Adipocyte (in vitro differentiated cells): ENCODE measurements at regions not wholly inside any gene's neighbourhood (a gene's known extent, or its start where the extent isn't known, plus 50 kb on each side); places are given as distances from the start of the nearest gene placed in this dataset.
"Not testable (repeated sequence)": the region's sequence is repeated elsewhere in the genome, so short reads cannot be mapped to it uniquely, and the experiment has no call there.

Source experiments
- DNase-seq: peaks from one replicate; pipeline ENCODE4 v3.0.0-alpha.2; 2015; ENCODE audit warnings: low read depth
- H3K27me3 ChIP-seq: replicated peaks from 2 replicates; pipeline ENCODE4 v1.7.0; 2013; ENCODE audit warnings: mild to moderate bottlenecking, low read length, moderate library complexity; ENCODE audit not compliant: control insufficient read depth, insufficient read depth
- H3K36me3 ChIP-seq: 2 replicates; pipeline ENCODE4 v1.7.0; 2013; ENCODE audit warnings: low read length, mild to moderate bottlenecking, moderate library complexity; ENCODE audit not compliant: control insufficient read depth, insufficient read depth, severe bottlenecking
- H3K4me1 ChIP-seq: 2 replicates; pipeline ENCODE4 v1.7.0; 2013; ENCODE audit warnings: mild to moderate bottlenecking, low read length, moderate library complexity; ENCODE audit not compliant: control insufficient read depth, insufficient read depth
- H3K4me3 ChIP-seq: 2 replicates; pipeline ENCODE4 v1.7.0; 2013; ENCODE audit warnings: mild to moderate bottlenecking, low read length, moderate library complexity
- H3K9ac ChIP-seq: 2 replicates; pipeline ENCODE4 v1.7.0; 2013; ENCODE audit warnings: mild to moderate bottlenecking, low read length, moderate library complexity
- H3K9me3 ChIP-seq: 2 replicates; pipeline ENCODE4 v1.7.0; 2013; ENCODE audit warnings: mild to moderate bottlenecking, low read length, moderate library complexity; ENCODE audit not compliant: control insufficient read depth

GRCh38 chr7:150113301-150113700 is 209.9 kb upstream of the LRRC61 start:
- H3K27me3 ChIP-seq, H3K4me1 ChIP-seq, DNase-seq, H3K9me3 ChIP-seq, H3K36me3 ChIP-seq, H3K4me3 ChIP-seq, H3K9ac ChIP-seq: not testable (repeated sequence)

DNA sequence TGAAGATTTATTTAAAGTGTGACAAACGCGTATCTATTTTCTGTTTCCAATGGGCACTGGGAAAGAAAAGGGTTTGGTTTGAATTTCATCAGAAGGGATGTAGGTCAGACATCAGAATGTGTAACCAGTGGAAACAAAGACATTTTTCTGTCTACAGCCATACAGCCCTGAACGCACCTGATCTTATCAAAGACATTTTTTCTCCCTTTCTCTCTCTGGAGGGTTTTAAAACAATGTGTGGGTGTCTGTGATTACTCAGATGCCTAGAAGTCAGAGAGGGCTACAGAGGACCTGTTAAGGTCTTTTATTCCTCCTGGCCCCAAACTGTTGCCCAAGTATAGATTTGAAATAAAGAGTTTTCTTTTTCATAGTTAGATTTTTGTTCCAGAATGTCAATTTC is 208.6 kb upstream of the LRRC61 start:
- not testable (repeated sequence) for H3K36me3 ChIP-seq, H3K4me1 ChIP-seq, DNase-seq, H3K9me3 ChIP-seq, H3K9ac ChIP-seq, H3K27me3 ChIP-seq, H3K4me3 ChIP-seq

- H3K27me3 ChIP-seq, H3K4me1 ChIP-seq, H3K4me3 ChIP-seq, H3K36me3 ChIP-seq, H3K9ac ChIP-seq, H3K9me3 ChIP-seq, DNase-seq: not testable (repeated sequence)
Observed at GRCh38 chr7:150119966-150120365, 203.2 kb upstream of the LRRC61 start.

DNA sequence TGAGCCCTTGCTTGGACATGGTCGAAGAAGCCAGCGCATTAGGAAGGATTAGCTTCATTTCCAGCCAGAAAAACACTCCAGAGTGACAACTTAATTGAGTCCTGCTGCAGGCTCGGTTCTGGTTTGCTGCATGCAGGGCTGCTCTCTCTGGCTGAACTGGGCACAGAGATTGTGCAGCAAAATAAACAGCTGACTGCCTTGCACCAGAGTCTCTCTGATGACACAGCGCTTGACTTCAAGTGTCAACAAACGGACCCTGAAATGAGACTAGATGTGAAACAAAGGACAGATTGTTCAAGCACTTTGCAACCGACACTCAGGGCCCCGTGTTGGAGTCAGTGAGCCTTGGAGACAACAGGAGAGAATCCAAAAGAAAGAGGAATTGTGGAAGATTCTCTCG is 197.3 kb upstream of the LRRC61 start:
- H3K9ac ChIP-seq, H3K36me3 ChIP-seq, DNase-seq, H3K27me3 ChIP-seq, H3K4me3 ChIP-seq, H3K4me1 ChIP-seq, H3K9me3 ChIP-seq: not testable (repeated sequence)

DNA sequence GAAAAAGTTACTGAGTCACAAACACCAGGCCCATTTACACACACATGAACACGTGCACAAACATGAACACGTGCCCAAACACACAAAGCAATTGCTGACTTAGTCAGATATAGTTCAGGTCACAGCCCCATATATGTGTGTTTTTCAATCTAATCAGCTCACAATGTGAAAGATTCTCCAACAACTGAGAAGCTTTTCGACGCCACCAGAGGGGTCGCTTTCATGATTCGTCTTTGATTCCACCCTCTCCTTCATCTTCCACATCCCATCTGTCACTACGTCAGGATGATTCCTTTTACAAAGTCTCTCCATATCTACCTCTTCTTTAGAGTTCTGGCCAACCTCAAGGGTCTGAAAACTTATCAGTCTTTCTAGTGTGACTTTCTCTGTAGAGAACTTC is 188.7 kb upstream of the LRRC61 start:
- not testable (repeated sequence) for H3K4me3 ChIP-seq, H3K36me3 ChIP-seq, DNase-seq, H3K9me3 ChIP-seq, H3K9ac ChIP-seq, H3K4me1 ChIP-seq, H3K27me3 ChIP-seq

DNA sequence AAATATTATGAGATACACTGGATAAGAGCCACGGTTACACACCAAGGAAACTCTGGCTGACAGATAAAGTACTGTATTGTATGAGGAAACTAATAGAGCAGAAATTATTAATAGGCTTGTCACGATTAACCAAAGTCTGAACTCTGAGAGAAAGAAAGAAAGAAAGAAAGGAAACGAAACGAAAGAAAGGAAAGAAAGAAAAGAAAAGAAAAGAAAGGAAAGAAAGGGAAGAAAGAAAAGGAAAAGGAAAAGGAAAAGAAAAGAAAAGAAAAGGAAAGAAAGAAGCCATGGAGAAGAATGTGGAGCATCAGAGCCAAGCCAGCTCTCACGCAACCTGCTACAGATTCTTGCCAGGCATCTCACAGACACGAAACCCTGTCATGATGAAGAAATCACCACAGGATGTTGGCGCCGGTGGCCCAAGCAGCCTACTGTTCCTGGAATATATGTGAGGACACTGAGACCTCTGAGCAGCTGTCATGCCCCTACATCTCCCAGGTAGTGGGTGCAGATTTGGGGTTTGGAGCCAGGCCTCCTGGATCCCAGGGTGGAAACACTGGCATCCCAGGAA is 187.4 kb upstream of the LRRC61 start:
- H3K9me3 ChIP-seq, DNase-seq, H3K9ac ChIP-seq, H3K4me3 ChIP-seq, H3K27me3 ChIP-seq, H3K4me1 ChIP-seq, H3K36me3 ChIP-seq: not testable (repeated sequence)

GRCh38 chr7:150139840-150140239 is 183.3 kb upstream of the LRRC61 start:
- not testable (repeated sequence) for H3K4me3 ChIP-seq, H3K36me3 ChIP-seq, H3K27me3 ChIP-seq, H3K9ac ChIP-seq, H3K4me1 ChIP-seq, H3K9me3 ChIP-seq, DNase-seq

DNA sequence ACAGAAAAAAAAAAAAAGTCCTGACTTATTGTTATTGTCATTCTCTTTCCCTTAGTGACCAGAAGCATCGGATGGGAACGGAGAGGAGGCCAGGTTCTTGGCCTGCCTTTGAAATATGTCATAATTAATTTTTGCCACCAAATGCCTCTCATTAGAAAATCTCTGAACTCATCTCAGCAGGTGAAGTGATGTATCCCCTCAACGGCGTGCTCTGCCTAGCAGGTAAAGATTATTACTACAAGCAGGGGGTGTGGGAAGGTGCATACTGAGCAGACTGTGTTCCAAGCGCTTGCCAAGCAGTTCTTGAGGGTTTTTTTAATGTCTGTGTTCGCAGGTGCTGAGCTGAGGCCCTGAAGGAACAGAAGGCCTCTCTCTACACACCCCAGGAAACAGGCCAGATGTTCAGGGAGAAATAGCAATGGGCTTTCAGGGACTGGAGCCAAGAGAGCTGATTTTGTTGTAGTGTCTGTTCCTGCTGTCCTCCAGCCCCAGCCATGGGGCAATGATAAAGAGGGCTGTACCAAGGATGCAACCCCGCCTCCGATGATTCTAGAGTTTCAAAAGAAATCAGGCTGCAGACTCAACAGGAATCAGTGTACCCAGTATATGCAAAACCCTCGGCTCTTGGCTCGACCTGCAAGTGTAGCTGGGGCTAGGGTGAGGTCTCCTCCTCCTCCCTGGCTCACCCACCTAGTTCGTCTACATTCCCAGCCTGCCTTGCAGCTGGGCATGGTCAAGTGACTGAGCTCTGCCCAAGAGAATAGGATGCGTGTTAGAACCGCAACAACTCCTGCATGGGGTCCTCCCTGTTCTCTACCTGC is 181.4 kb upstream of the LRRC61 start:
- not testable (repeated sequence) for H3K27me3 ChIP-seq, H3K9ac ChIP-seq, H3K36me3 ChIP-seq, DNase-seq, H3K4me1 ChIP-seq, H3K9me3 ChIP-seq, H3K4me3 ChIP-seq

GRCh38 chr7:150146124-150146523 is 177.0 kb upstream of the LRRC61 start:
- DNase-seq, H3K9ac ChIP-seq, H3K36me3 ChIP-seq, H3K9me3 ChIP-seq, H3K4me3 ChIP-seq, H3K4me1 ChIP-seq, H3K27me3 ChIP-seq: not testable (repeated sequence)

GRCh38 chr7:150147524-150147923 is 175.6 kb upstream of the LRRC61 start:
- H3K9me3 ChIP-seq, H3K4me3 ChIP-seq, H3K4me1 ChIP-seq, H3K9ac ChIP-seq, H3K27me3 ChIP-seq, H3K36me3 ChIP-seq, DNase-seq: not testable (repeated sequence)

DNA sequence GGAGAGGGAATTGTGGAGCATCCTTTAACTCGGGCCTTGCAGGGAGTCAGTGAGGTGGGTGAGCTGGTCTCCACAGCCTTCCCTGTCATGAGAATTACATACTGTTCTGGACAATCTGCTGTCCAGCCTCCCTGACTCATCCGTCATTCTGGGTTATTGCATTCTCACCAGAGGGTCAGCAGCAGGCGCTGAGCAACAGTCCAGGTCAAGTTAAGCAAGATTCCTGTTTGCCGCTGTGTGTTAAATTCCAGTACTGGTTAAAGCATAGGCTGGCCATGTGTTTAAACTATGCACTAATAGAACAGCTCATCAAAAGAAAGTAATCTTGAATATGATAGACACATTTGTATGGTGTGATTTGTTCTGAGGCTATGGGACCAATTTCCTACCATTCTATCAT is 167.1 kb upstream of the LRRC61 start:
- H3K27me3 ChIP-seq, DNase-seq, H3K4me1 ChIP-seq, H3K36me3 ChIP-seq, H3K4me3 ChIP-seq, H3K9me3 ChIP-seq, H3K9ac ChIP-seq: not testable (repeated sequence)

- not testable (repeated sequence) for H3K4me1 ChIP-seq, H3K36me3 ChIP-seq, H3K27me3 ChIP-seq, DNase-seq, H3K9me3 ChIP-seq, H3K9ac ChIP-seq, H3K4me3 ChIP-seq
Observed at GRCh38 chr7:150158696-150159095, 164.5 kb upstream of the LRRC61 start.
